ENCODE measurements at regions not wholly inside any gene's neighbourhood (a gene's known extent, or its start where the extent isn't known, plus 50 kb on each side); places are given as distances from the start of the nearest gene placed in this dataset.
A peak's percentile ranks its signal among the peaks of the same experiment; 100 is the strongest.

DNA sequence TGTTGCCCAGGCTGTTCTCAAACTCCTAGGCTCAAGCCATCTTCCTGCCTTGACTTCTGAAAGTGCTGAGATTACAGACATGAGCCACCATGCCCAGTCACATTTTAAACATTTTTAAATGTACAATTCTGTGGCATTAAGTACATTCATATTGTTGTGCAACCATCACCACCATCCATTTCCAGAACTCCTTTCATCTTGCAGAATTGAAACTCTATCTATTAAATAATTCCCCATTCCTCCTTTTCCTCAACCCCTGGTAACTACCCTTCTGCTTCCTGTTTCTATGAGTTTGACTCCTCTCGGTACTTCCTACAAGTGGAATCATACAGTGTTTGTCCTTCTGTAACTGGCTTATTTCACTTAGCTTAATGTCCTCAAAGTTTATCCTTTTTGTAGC, 103.8 kb upstream of the NAA20 start:
- TF ChIP-seq, protein P1, sequence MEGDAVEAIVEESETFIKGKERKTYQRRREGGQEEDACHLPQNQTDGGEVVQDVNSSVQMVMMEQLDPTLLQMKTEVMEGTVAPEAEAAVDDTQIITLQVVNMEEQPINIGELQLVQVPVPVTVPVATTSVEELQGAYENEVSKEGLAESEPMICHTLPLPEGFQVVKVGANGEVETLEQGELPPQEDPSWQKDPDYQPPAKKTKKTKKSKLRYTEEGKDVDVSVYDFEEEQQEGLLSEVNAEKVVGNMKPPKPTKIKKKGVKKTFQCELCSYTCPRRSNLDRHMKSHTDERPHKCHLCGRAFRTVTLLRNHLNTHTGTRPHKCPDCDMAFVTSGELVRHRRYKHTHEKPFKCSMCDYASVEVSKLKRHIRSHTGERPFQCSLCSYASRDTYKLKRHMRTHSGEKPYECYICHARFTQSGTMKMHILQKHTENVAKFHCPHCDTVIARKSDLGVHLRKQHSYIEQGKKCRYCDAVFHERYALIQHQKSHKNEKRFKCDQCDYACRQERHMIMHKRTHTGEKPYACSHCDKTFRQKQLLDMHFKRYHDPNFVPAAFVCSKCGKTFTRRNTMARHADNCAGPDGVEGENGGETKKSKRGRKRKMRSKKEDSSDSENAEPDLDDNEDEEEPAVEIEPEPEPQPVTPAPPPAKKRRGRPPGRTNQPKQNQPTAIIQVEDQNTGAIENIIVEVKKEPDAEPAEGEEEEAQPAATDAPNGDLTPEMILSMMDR (conservative IDR thresholded peaks at IDR 0.05): no peak
- no peak for TF ChIP-seq ZFX (IDR thresholded peaks at IDR 0.05)
- no peak overlapping the region for H3K27ac ChIP-seq

DNA sequence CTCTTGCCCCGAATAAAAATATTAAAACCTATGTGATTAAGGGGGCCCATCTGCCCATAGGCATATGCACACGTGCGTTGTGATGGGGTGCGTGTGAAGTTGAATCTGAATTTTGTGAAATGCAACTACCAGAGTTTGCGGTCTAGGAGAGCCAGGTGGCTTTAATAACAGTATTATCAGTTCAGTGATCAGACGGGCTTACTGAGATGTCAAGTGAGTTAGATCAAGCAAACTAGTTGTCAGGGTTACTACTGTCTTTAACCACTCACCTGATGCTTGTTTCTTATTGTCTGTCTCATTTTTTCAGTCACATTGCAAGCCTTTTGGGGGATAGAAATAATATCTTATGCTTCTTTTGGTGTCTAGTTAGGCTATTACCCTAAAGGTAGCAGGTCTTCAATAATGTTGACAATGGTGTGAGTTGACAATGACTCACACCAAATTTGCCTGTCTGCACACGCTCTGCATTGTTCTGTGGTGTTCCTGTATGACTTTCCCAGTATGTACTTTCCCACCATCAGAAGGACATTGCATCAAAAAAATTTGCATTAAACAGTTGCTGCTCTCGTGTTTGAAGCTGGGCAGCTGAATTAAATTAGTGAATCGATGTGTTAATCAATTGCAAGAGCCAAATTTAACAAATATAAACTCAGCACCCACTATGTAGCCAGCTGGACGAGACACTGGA, 103.1 kb upstream of the NAA20 start:
- no peak overlapping the region for H3K27ac ChIP-seq
- TF ChIP-seq, protein P1 (conservative IDR thresholded peaks at IDR 0.05): no peak
- no peak for TF ChIP-seq ZFX (IDR thresholded peaks at IDR 0.05)

DNA sequence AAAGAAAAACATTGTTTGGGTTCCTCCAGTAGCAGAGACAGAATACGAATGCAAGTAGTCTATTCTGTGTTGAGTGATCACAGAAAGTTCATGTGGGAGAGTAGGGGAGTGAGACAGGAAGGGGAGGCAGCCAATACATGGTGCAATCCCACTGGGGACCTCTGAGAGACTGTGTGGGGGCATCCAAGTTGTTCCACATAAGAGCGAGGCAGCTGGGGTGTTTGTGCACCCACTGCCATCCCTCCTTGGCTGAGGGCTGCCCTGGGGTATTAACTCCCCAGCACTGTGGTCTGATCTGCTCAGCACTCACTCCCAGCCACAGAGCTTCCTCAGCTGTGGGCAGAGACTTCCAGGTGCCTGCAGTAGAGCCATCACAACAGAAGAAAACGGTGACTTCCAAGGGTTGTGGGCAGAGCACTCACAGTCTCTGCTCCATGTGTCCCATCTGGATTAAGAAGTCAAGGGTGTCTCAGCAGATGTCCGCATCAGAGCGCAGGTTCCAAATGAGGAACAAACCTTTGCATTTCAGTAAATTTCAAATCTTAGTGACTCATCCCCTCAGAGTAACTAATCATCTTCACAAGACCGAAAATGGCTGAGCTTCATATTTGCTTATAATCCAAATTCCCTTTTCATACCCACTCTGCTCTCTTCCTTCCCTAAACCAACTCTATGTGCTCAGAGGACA, 101.9 kb upstream of the NAA20 start:
- H3K27ac ChIP-seq: no peak overlapping the region
- TF ChIP-seq, protein P1 (conservative IDR thresholded peaks at IDR 0.05): no peak
- TF ChIP-seq ZFX (IDR thresholded peaks at IDR 0.05): no peak

DNA sequence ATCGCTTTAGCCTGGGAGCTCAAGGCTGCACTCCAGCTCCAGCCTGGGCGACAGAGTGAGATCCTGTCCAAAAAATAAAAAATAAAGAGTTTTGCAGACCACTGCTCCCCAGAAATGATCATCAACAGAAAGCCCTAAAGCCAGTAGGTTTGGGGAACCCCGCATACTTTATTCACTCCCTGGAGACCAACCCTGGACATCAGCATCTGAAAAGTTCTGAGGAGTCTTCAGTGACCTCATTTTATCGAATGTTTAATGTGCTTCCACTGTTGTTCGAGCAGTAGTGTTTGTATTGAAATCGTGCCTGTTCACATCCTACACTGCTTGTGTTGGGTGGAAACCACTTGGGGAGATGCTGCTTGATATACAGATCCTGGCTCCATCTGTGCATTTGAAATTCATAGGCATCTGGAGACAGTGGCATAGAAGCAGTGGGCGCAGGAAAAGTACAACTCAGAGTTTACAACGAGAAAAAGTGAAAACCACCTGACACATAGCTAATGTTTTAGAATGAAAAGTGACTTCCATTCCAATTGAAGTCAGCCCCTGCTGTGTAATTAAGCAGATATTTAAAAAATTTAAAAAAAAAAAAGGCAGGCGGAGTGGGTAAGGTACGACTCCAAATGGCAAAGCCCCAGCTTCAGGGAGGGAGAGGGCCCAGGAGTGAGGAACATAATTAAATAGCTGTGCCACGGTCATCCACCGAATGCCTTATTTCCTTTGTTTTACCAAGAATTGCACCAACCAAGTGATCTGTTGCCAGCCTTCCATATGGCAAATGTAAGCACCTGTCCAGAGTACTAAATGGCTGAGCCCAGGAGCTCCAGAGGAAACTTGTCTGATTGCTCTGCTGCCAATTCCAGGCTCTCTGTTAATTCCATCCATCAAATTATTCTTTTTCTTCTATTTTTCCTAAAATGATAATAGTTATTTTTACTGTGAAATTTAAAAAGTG, 100.4 kb upstream of the NAA20 start:
- H3K27ac ChIP-seq: no peak overlapping the region
- no peak for TF ChIP-seq ZFX (IDR thresholded peaks at IDR 0.05)

DNA sequence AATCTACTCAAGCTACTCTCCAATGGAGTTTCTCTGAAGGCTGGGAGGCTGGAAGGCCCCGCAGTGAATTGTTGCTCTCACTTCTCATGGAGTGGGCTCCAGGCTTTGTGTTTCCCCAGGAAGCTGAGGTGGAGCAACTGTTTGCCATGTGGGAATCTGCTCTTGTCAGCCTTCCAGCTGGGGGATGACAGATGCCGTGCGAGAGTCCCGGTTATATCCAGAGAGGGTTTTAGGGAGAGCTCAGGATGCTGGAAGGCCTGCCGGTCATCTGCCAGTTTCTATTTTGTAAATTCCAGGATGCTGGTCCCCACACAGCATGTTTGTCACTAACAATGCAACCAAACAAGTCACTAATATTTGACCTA, 98.2 kb upstream of the NAA20 start:
- no peak overlapping the region for H3K27ac ChIP-seq
- TF ChIP-seq ZFX (IDR thresholded peaks at IDR 0.05): no peak
- TF ChIP-seq, protein P1 (conservative IDR thresholded peaks at IDR 0.05): no peak

DNA sequence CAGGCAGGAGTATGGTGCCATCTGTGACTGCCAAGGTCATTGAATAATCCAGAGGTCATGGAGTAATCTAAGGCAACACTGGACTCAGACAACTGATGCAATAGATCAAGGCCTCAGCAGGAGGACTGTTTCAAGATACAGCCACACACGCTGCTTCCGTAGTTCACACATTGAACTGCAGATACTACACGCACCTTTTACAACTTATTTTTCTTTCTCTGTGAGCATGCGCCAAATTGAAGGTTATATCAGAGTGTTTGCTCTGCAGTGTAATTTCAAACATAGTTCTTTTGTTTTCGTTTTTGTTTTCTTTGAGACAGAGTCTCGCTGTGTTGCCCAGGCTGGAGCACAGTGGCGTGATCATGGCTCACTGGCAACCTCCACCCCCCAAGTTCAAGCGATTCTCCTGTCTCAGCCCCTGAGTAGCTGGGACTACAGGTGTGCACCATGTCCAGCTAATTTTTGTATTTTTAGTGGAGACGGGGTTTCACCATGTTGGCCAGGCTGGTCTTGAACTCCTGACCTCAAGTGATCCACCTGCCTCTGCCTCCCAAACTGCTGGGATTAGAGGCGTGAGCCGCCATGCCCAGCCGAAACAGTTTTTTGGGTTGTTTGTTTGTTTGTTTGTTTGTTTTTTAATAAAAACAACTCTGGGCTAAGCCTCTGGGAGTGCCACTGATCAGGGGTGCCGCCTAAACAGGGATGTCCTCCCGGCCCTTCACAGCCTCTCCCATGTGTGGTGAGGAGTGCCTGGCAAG, 96.6 kb upstream of the NAA20 start:
- H3K27ac ChIP-seq: peak overlapping the region; percentile 39
- TF ChIP-seq ZFX (IDR thresholded peaks at IDR 0.05): no peak
- TF ChIP-seq, protein P1 (conservative IDR thresholded peaks at IDR 0.05): no peak

DNA sequence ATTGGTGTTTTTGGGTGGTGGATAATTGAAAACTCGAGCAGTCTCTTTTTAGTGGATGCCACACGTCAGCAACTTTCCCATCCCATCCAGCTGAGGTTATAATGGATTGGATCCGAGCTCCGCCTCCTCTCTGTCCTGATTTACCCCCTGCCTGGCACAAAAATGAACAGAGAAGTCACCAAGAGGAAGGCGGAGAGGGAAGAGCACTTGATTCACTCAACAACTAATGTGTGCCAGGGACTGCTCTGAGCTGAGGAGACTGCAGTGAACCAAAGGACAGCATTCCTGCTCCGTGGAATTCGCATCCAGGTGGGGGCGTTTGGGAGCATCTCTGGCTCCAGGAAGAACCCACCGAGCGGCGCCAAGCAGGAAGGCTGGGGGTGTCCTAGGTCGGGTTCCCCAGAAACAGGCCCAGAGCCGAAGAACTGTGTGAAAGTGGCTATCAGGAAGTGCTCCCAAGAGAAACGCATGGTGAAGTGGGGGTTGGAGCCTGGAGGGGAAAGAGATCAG, 95.8 kb upstream of the NAA20 start:
- TF ChIP-seq, protein P1 (conservative IDR thresholded peaks at IDR 0.05): no peak
- TF ChIP-seq ZFX (IDR thresholded peaks at IDR 0.05): no peak
- H3K27ac ChIP-seq: peak overlapping the region; percentile 39

DNA sequence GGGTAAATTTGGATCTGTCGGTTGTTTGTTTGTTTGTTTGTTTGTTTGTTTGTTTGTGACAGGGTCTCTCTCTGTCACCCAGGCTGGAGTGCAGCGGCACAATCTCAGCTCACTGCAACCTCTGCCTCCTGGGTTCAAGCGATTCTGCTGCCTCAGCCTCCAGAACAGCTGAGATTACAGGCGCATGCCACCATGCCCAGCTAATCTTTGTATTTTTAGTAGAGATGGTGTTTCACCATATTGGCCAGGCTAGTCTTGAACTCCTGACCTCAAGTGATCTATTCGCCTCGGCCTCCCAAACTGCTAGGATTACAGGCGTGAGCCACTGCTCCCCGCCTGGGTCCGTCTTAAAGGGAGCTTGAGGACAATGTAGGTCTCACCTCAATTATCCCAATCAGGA, 95.3 kb upstream of the NAA20 start:
- H3K27ac ChIP-seq: peak overlapping the region; percentile 39
